ENCODE measurements at regions not wholly inside any gene's neighbourhood (a gene's known extent, or its start where the extent isn't known, plus 50 kb on each side); places are given as distances from the start of the nearest gene placed in this dataset.
"Not testable (repeated sequence)": the region's sequence is repeated elsewhere in the genome, so short reads cannot be mapped to it uniquely, and the experiment has no call there.

- no peaks in the 10 kb centered on the region for H3K36me3 Mint-ChIP-seq (ENCODE audit: low read depth)
Measured at GRCh38 chr12:74644681-74645080, 107.0 kb downstream of the ATXN7L3B start.

GRCh38 chr12:74646831-74647230, 109.2 kb downstream of the ATXN7L3B start:
- H3K27me3 Mint-ChIP-seq (ENCODE audit: low read depth): no peaks in the 10 kb centered on the region
- H3K27ac Mint-ChIP-seq: no peak overlapping the region
- no peak overlapping the region for H3K4me3 Mint-ChIP-seq
- no peaks in the 10 kb centered on the region for H3K9me3 Mint-ChIP-seq
- no peaks in the 10 kb centered on the region for H3K36me3 Mint-ChIP-seq (ENCODE audit: low read depth)
- no peak for DNase-seq (ENCODE audit: low spot score)
- no peaks in the 10 kb centered on the region for H3K4me1 Mint-ChIP-seq (ENCODE audit: low read depth)

More at GRCh38 chr12:74644681-74645080, 107.0 kb downstream of the ATXN7L3B start:
- Mint-ChIP-seq H3K27ac (no peak overlapping the region), H3K27me3 (ENCODE audit: low read depth) (no peaks in the 10 kb centered on the region), H3K9me3 (no peaks in the 10 kb centered on the region), H3K4me1 (ENCODE audit: low read depth) (no peaks in the 10 kb centered on the region), H3K4me3 (no peak overlapping the region)
- no peak for DNase-seq (ENCODE audit: low spot score)

GRCh38 chr12:74647256-74647655, 109.6 kb downstream of the ATXN7L3B start:
- H3K4me1 Mint-ChIP-seq (ENCODE audit: low read depth): no peaks in the 10 kb centered on the region
- H3K27me3 Mint-ChIP-seq (ENCODE audit: low read depth): no peaks in the 10 kb centered on the region
- H3K9me3 Mint-ChIP-seq: no peaks in the 10 kb centered on the region
- no peak overlapping the region for H3K27ac Mint-ChIP-seq
- H3K4me3 Mint-ChIP-seq: no peak overlapping the region
- no peak for DNase-seq (ENCODE audit: low spot score)
- no peaks in the 10 kb centered on the region for H3K36me3 Mint-ChIP-seq (ENCODE audit: low read depth)

- no peaks in the 10 kb centered on the region for H3K27me3 Mint-ChIP-seq (ENCODE audit: low read depth)
- no peaks in the 10 kb centered on the region for H3K36me3 Mint-ChIP-seq (ENCODE audit: low read depth)
- H3K27ac Mint-ChIP-seq: no peak overlapping the region
- H3K4me3 Mint-ChIP-seq: no peak overlapping the region
- no peaks in the 10 kb centered on the region for H3K9me3 Mint-ChIP-seq
- no peaks in the 10 kb centered on the region for H3K4me1 Mint-ChIP-seq (ENCODE audit: low read depth)
- no peak for DNase-seq (ENCODE audit: low spot score)
Measured at GRCh38 chr12:74656251-74656650, 118.6 kb downstream of the ATXN7L3B start.

- no peak overlapping the region for H3K4me3 Mint-ChIP-seq
- H3K36me3 Mint-ChIP-seq (ENCODE audit: low read depth): no peaks in the 10 kb centered on the region
- DNase-seq (ENCODE audit: low spot score): no peak
- no peaks in the 10 kb centered on the region for H3K4me1 Mint-ChIP-seq (ENCODE audit: low read depth)
- H3K9me3 Mint-ChIP-seq: no peaks in the 10 kb centered on the region
- no peaks in the 10 kb centered on the region for H3K27me3 Mint-ChIP-seq (ENCODE audit: low read depth)
- H3K27ac Mint-ChIP-seq: no peak overlapping the region
Measured at GRCh38 chr12:74660442-74660841, 122.8 kb downstream of the ATXN7L3B start.

GRCh38 chr12:74663958-74664357, 126.3 kb downstream of the ATXN7L3B start:
- Mint-ChIP-seq H3K9me3 (no peaks in the 10 kb centered on the region), H3K4me3 (no peak overlapping the region)

GRCh38 chr12:74665690-74666089, 128.1 kb downstream of the ATXN7L3B start:
- Mint-ChIP-seq H3K9me3 (no peaks in the 10 kb centered on the region), H3K4me3 (no peak overlapping the region), H3K27me3 (ENCODE audit: low read depth) (no peaks in the 10 kb centered on the region), H3K27ac (no peak overlapping the region), H3K36me3 (ENCODE audit: low read depth) (no peaks in the 10 kb centered on the region), H3K4me1 (ENCODE audit: low read depth) (no peaks in the 10 kb centered on the region)
- DNase-seq (ENCODE audit: low spot score): no peak

More at GRCh38 chr12:74663958-74664357, 126.3 kb downstream of the ATXN7L3B start:
- Mint-ChIP-seq H3K4me1 (ENCODE audit: low read depth) (no peaks in the 10 kb centered on the region), H3K36me3 (ENCODE audit: low read depth) (no peaks in the 10 kb centered on the region), H3K27me3 (ENCODE audit: low read depth) (no peaks in the 10 kb centered on the region), H3K27ac (no peak overlapping the region)
- no peak for DNase-seq (ENCODE audit: low spot score)

- DNase-seq (ENCODE audit: low spot score): no peak
- H3K4me1 Mint-ChIP-seq (ENCODE audit: low read depth): no peaks in the 10 kb centered on the region
Measured at GRCh38 chr12:74671421-74671820, 133.8 kb downstream of the ATXN7L3B start.

GRCh38 chr12:74676955-74677354, 139.3 kb downstream of the ATXN7L3B start:
- not testable (repeated sequence) for DNase-seq (ENCODE audit: low spot score); H3K27me3 Mint-ChIP-seq (ENCODE audit: low read depth); H3K27ac Mint-ChIP-seq; H3K4me3 Mint-ChIP-seq; H3K36me3 Mint-ChIP-seq (ENCODE audit: low read depth); H3K9me3 Mint-ChIP-seq; H3K4me1 Mint-ChIP-seq (ENCODE audit: low read depth)

More at GRCh38 chr12:74671421-74671820, 133.8 kb downstream of the ATXN7L3B start:
- no peaks in the 10 kb centered on the region for H3K27me3 Mint-ChIP-seq (ENCODE audit: low read depth)
- no peak overlapping the region for H3K4me3 Mint-ChIP-seq
- H3K27ac Mint-ChIP-seq: no peak overlapping the region
- H3K36me3 Mint-ChIP-seq (ENCODE audit: low read depth): no peaks in the 10 kb centered on the region
- H3K9me3 Mint-ChIP-seq: no peaks in the 10 kb centered on the region

- H3K9me3 Mint-ChIP-seq: no peaks in the 10 kb centered on the region
Measured at GRCh38 chr12:74685385-74685784, 147.8 kb downstream of the ATXN7L3B start.

GRCh38 chr12:74689071-74689655, 151.5 kb downstream of the ATXN7L3B start:
- Mint-ChIP-seq H3K27ac (no peak overlapping the region), H3K36me3 (ENCODE audit: low read depth) (no peaks in the 10 kb centered on the region), H3K4me1 (ENCODE audit: low read depth) (no peaks in the 10 kb centered on the region), H3K4me3 (no peak overlapping the region), H3K9me3 (no peaks in the 10 kb centered on the region), H3K27me3 (ENCODE audit: low read depth) (peaks cover 2% of the 10 kb centered on the region)
- no peak for DNase-seq (ENCODE audit: low spot score)

More at GRCh38 chr12:74685385-74685784, 147.8 kb downstream of the ATXN7L3B start:
- peaks cover 2% of the 10 kb centered on the region for H3K27me3 Mint-ChIP-seq (ENCODE audit: low read depth)
- H3K4me1 Mint-ChIP-seq (ENCODE audit: low read depth): no peaks in the 10 kb centered on the region
- DNase-seq (ENCODE audit: low spot score): no peak
- H3K4me3 Mint-ChIP-seq: no peak overlapping the region
- H3K27ac Mint-ChIP-seq: no peak overlapping the region
- H3K36me3 Mint-ChIP-seq (ENCODE audit: low read depth): no peaks in the 10 kb centered on the region

- Mint-ChIP-seq H3K27ac (no peak overlapping the region), H3K9me3 (no peaks in the 10 kb centered on the region), H3K36me3 (ENCODE audit: low read depth) (no peaks in the 10 kb centered on the region), H3K4me1 (ENCODE audit: low read depth) (no peaks in the 10 kb centered on the region), H3K4me3 (no peak overlapping the region), H3K27me3 (ENCODE audit: low read depth) (peaks cover 2% of the 10 kb centered on the region)
- DNase-seq (ENCODE audit: low spot score): no peak
Measured at GRCh38 chr12:74689929-74690328, 152.3 kb downstream of the ATXN7L3B start.

GRCh38 chr12:74719447-74719846, 181.8 kb downstream of the ATXN7L3B start:
- Mint-ChIP-seq H3K9me3 (no peaks in the 10 kb centered on the region), H3K36me3 (ENCODE audit: low read depth) (no peaks in the 10 kb centered on the region), H3K27me3 (ENCODE audit: low read depth) (no peaks in the 10 kb centered on the region), H3K4me3 (no peak overlapping the region), H3K27ac (no peak overlapping the region), H3K4me1 (ENCODE audit: low read depth) (no peaks in the 10 kb centered on the region)
- no peak for DNase-seq (ENCODE audit: low spot score)

GRCh38 chr12:74722709-74723108, 185.1 kb downstream of the ATXN7L3B start:
- no peaks in the 10 kb centered on the region for H3K9me3 Mint-ChIP-seq
- no peak for DNase-seq (ENCODE audit: low spot score)
- no peaks in the 10 kb centered on the region for H3K27me3 Mint-ChIP-seq (ENCODE audit: low read depth)
- no peak overlapping the region for H3K4me3 Mint-ChIP-seq
- H3K36me3 Mint-ChIP-seq (ENCODE audit: low read depth): no peaks in the 10 kb centered on the region
- H3K27ac Mint-ChIP-seq: no peak overlapping the region
- no peaks in the 10 kb centered on the region for H3K4me1 Mint-ChIP-seq (ENCODE audit: low read depth)

- no peaks in the 10 kb centered on the region for H3K4me1 Mint-ChIP-seq (ENCODE audit: low read depth)
Measured at GRCh38 chr12:74725154-74725553, 187.5 kb downstream of the ATXN7L3B start.

More at GRCh38 chr12:74725154-74725553, 187.5 kb downstream of the ATXN7L3B start:
- H3K4me3 Mint-ChIP-seq: no peak overlapping the region
- no peak overlapping the region for H3K27ac Mint-ChIP-seq
- H3K36me3 Mint-ChIP-seq (ENCODE audit: low read depth): no peaks in the 10 kb centered on the region
- no peak for DNase-seq (ENCODE audit: low spot score)
- no peaks in the 10 kb centered on the region for H3K27me3 Mint-ChIP-seq (ENCODE audit: low read depth)
- no peaks in the 10 kb centered on the region for H3K9me3 Mint-ChIP-seq

All from T-helper 2 cell treated with Interferon-gamma antibody and Interleukin-4, amounts not matched to agents 5 μg/mL and 100 μg/mL, for 36 hours (primary cell).